Effector CD8-positive, alpha-beta T cell (primary cell): ENCODE measurements at regions not wholly inside any gene's neighbourhood (a gene's known extent, or its start where the extent isn't known, plus 50 kb on each side); places are given as distances from the start of the nearest gene placed in this dataset.

Experiments
- DNase-seq: peaks from one replicate; lab custom pipeline; 2025; lab: John Stamatoyannopoulos, UW

- DNase-seq = no peak
These were observed 663.6 kb downstream of the BCL11B start for GRCh38 chr14:98608071-98609060.

DNA sequence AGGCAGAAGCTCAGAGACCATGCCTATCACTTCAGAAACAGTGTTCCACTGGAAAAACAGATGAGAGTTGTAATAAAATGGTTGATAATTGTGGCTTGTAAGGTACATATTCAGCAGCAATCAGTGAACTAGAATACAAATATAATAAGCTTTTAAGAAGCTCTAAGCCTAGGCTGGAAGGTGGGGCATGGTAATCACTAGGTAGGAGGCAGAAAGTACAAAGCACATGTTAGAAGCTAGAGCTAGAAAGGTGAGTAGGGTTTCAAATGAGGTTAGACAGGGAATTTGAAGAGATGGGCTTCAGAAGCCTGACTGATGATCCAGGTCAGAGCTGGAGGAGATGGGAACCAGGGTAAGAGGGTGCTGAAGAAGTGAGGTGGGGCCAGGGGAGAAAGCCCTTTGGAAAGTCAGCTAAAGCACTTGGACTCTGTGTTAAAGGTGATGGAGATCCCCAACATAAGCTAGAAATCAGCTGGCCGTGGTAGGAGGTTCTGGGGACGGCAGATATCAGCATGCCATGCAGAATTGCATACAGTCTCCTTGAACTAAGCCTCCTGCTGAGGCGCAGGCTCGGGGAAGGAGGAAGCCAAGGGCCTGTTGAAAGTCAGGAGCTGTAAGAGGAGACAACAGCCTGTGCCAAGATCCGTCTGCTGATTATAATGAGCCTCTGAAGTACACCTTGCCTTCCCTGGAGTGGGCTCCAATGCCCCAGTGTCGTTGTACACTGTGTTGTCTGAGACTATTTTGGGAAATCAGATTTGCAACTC is 659.4 kb downstream of the BCL11B start:
- no peak for DNase-seq

DNA sequence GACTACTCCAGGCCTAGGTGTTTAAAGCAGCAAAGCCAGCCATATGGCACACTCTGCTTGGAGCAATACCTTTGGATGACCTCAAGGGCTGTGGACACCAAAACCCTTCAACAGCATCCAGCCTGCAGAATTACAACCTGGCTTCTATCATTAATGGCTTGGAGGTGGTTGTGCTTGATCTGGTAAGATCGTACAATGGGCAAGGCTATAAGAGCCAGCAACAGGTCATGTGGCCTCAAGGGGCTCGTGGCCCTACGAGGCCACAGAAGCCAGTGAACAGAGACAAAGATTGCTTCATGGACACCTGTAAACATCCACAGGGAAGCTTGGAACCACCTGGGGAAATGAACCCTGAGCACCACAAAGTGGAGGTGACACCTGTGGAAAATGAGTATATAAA is 657.3 kb downstream of the BCL11B start:
- DNase-seq = no peak

- no peak for DNase-seq
These were observed 649.6 kb downstream of the BCL11B start for GRCh38 chr14:98622208-98623051.

DNA sequence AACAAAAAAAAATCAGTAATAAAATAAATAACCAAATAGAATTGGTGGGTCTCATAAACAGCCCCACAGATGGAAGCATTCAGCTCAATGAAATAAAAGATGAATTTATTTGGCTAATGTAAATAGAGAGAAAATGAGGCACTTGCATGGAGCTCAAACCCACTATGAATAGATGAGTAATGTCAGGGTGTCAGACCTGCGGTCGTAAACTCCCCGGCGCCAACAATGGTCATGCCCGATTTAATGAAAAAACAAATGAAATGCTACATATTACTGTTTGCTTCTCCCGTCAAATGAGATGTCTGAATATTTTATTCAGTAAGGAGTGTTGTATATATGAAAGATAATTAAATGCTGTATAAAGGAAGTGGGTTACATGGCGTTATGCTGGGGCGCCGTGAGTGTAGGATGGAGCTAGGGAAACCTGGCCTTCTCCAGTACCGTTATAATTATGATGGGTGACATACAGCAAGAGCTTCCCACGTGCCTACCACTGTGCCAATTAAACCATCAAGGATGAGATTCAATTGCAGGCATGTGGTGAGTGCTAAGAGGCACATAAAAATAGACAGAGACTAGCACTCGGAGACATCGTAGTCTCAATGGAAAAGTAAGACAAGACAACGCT is 648.1 kb downstream of the BCL11B start:
- no peak for DNase-seq

GRCh38 chr14:98633380-98633779 is 638.6 kb downstream of the BCL11B start:
- no peak for DNase-seq

DNA sequence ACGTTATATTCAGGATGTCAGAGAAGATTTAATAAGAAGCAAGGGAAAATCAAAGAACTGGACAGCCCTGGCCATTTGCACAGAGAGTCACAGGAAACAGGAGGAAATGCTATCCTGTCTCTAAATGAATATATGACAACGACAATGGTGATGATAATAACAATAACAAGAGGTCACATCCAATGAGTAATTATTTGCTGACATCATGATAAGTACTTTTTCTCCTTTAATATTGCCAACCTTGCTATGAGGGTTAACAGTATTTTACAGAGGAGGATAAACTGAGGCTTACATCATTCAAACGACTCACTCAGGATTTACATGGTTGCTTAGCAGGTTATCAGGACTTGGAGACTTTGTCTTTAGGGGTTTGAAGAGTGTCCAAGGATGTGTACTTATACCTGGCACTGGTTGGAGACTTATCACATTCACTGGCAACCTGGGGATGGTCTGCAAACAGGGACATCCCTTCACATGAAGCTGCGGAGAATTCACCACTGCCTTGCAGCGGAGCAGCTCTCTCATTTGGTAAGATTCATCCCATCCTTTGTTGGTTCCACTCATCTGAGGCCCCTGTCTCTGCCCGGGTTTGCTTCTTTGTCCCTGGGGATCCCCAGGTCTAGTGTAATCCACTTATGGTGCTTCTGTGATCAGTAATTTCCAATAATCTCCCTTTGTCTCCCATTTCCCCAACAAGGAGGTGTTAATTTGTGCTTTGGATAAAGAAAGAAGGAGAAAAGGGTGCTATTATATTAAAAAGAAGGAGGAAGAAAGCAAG is 637.8 kb downstream of the BCL11B start:
- no peak for DNase-seq

GRCh38 chr14:98638366-98638765 is 633.6 kb downstream of the BCL11B start:
- no peak for DNase-seq

DNA sequence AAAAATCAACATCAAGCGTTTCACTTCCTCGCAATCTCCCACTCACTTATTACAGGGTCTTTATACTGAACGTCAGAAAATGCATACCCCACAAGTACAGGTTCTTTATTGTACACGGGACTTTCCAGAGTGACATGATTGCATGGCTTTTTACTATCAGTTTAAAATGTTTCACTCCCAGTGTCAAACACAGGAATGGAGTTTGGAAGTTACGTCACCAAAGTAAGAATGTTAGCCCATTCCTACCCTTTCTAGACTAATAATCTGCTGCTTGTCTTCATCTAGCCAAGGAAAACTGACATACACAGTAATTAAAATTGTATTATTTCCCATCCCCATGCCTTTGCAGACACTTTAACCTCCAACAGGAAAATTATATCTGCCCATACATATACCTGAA is 624.2 kb downstream of the BCL11B start:
- no peak for DNase-seq

- DNase-seq = no peak
These were observed 621.0 kb downstream of the BCL11B start for GRCh38 chr14:98651037-98651436.

- DNase-seq = no peak
These were observed 607.0 kb downstream of the BCL11B start for GRCh38 chr14:98665007-98665406.

DNA sequence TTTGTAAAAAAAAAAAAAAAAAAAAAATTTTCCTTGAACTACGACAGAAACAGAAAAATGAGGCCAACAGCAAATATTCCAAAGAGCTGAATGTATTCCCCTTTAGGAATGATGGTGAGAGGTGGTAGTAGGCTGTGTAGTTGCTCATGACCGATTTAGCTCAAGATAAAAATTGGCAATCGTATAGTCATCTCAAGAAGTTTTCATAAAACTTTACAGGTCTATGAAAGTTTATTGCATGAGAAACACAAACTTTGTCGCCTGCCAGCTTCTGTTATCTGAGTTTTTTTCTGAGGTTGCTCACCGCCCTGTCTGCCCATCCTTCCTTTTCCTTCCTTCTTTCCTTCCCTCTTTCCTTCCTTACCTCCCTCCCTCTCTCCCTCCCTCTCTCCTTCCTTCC is 605.5 kb downstream of the BCL11B start:
- DNase-seq = no peak

- DNase-seq = no peak
These were observed 590.0 kb downstream of the BCL11B start for GRCh38 chr14:98682033-98682432.

DNA sequence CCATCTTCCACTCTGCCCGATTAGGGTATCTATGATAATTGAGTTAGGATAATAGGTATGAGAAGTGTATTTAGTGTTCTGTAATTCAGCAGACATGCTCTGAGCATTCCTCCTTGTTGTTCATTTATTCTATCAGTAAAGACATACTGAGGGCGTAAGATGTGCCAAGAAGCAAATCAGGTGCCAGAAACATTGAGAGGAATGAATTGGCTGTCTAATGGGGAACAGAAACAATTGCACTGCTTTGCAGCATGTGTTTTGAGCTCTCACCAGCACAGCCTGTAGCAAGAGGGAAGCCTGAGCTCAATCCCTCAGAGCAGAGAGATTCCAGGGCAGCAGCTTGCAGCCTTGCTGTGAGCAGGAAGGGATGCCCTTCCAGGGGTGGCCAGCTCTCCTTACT is 589.3 kb downstream of the BCL11B start:
- no peak for DNase-seq

DNA sequence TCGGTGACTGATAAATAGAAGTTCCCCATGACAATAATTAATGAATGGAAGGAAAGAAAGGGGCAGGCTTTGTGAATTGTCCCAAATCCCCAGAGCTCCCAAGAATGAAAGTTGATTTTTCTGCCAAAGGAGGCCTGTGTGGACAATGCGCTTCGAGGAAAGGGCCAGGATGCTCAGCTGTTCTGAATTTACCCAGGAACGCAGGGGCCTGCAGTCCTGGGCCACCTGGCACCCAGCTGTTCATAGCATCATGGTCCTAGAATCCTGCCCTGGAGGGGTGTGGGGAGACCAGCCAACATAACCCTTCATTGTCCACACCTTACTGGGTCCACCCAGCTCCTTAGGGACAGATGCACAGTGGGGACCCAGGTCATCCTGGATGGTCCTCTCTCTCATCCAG is 587.5 kb downstream of the BCL11B start:
- DNase-seq = no peak

DNA sequence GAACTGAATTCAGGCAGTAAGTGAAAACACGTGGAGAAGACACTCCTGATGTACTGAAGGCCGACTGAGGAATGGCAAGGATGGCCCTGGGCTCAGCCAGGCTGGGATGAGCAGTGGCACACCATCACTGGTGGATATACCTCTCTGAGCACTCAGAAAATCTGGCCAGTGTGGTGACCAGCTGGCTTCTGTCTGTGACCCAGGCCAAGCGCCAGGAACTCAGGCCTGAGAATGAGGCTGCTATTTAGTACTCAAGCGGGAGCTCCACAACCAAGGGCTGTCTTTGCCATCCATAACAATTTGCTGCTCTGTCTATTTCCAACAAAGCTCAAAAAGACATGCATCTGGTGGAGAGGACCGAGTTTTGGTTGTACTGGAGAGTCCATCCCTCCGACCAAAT is 586.3 kb downstream of the BCL11B start:
- DNase-seq = no peak

- no peak for DNase-seq
These were observed 583.6 kb downstream of the BCL11B start for GRCh38 chr14:98688446-98688845.

DNA sequence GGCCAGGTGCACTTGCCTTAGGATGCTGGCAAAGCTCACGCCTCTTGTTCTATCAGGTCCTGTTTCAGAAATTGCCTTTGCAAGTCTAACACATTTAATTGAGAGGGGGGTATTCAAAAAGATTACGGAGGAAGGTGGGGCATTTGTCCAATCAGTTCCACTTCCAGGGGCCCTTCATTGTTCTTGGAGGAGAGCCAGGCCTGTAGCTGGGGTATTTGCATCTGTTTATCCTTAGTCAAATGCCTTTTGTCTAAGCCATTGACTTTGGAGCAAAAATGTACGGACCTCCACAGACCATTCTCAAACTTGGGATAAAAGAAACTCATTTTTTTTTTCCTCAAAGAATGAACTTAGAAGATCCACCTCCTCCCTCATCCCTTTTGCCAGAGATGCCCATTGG is 582.0 kb downstream of the BCL11B start:
- DNase-seq = no peak

GRCh38 chr14:98692832-98693231 is 579.2 kb downstream of the BCL11B start:
- DNase-seq = no peak

DNA sequence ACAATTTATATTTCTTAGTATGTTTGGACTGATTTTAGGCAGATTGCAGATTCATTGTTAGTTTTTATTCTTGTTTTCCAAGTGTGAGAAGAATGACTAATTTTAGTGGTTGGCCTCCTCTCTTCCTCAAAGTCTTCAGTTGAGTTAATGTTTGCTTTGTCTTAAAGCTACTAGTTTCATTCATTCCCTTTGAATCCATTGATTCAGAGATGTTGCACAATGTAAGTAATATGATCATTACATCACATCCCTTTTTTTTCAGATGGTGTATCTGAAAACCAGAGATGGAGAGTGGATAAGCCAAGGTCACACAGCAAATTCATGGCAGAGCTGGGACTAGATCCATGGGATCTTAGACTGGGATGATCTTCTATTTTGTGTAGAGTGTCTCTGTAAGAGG is 577.5 kb downstream of the BCL11B start:
- no peak for DNase-seq

GRCh38 chr14:98695809-98696208 is 576.2 kb downstream of the BCL11B start:
- no peak for DNase-seq
